Activated naive CD4-positive, alpha-beta T cell treated with anti-CD3 and anti-CD28 coated beads, Interleukin-2, amount 50 U/mL, for 72 hours (primary cell): ENCODE measurements at regions not wholly inside any gene's neighbourhood (a gene's known extent, or its start where the extent isn't known, plus 50 kb on each side); places are given as distances from the start of the nearest gene placed in this dataset.
A peak's percentile ranks its signal among the peaks of the same experiment; 100 is the strongest.

Source experiments
- ATAC-seq, 2 donors: fragments of 150-1000 bp; cut with Tn5 transposase; 2 replicates each; pipeline ENCODE4 v1.10.0; 2021; ENCODE audit warnings: mild to moderate bottlenecking in 2 of 2, moderate library complexity in 2 of 2
- DNase-seq, 2 donors: peaks; one replicate each; pipeline ENCODE4 v3.0.0; 2021 to 2022; ENCODE audit warnings: low spot score in 2 of 2
- H3K27ac Mint-ChIP-seq, 2 donors: one replicate each; pipeline ENCODE4 v1.8.0; 2022; ENCODE audit warnings: mild to moderate bottlenecking in 2 of 2, mixed read lengths in 2 of 2
- H3K36me3 Mint-ChIP-seq, 2 donors: one replicate each; pipeline ENCODE4 v1.8.0; 2022; ENCODE audit warnings: mixed read lengths in 2 of 2
- H3K9me3 Mint-ChIP-seq, 2 donors: one replicate each; pipeline ENCODE4 v1.8.0; 2022; ENCODE audit warnings: mixed read lengths in 2 of 2

- Mint-ChIP-seq H3K36me3 (no peaks in the 10 kb centered on the region), H3K9me3 (peaks cover 5 to 6% of the 10 kb centered on the region in 2 donors), H3K27ac (no peak overlapping the region)
- DNase-seq (no peak), ATAC-seq (no peak)
Observed at GRCh38 chr6:68447112-68447511, 188.0 kb upstream of the ADGRB3 start.

- Mint-ChIP-seq H3K27ac (no peak overlapping the region), H3K9me3 (peaks cover 0 to 2% of the 10 kb centered on the region in 2 donors), H3K36me3 (no peaks in the 10 kb centered on the region)
- no peak for DNase-seq
- no peak for ATAC-seq
Observed at GRCh38 chr6:68445926-68446325, 189.2 kb upstream of the ADGRB3 start.

GRCh38 chr6:68443704-68444103 is 191.4 kb upstream of the ADGRB3 start:
- no peak overlapping the region for H3K27ac Mint-ChIP-seq
- ATAC-seq (no peak), DNase-seq (no peak)
- H3K9me3 Mint-ChIP-seq = peaks cover 0 to 2% of the 10 kb centered on the region in 2 donors
- no peaks in the 10 kb centered on the region for H3K36me3 Mint-ChIP-seq

GRCh38 chr6:68427630-68428029 is 207.5 kb upstream of the ADGRB3 start:
- Mint-ChIP-seq H3K9me3 (peaks cover 14% of the 10 kb centered on the region in 2 donors), H3K27ac (no peak overlapping the region), H3K36me3 (no peaks in the 10 kb centered on the region)
- DNase-seq (no peak), ATAC-seq (no peak)

GRCh38 chr6:68410021-68410420 is 225.1 kb upstream of the ADGRB3 start:
- no peaks in the 10 kb centered on the region for H3K36me3 Mint-ChIP-seq
- no peak for DNase-seq
- no peak overlapping the region for H3K27ac Mint-ChIP-seq
- H3K9me3 Mint-ChIP-seq = peaks cover 0 to 11% of the 10 kb centered on the region in 2 donors
- no peak for ATAC-seq

GRCh38 chr6:68400396-68400795 is 234.7 kb upstream of the ADGRB3 start:
- DNase-seq (no peak), ATAC-seq (no peak)
- H3K27ac Mint-ChIP-seq = no peak overlapping the region
- peaks cover 13 to 21% of the 10 kb centered on the region in 2 donors for H3K9me3 Mint-ChIP-seq
- H3K36me3 Mint-ChIP-seq = peaks cover 0 to 6% of the 10 kb centered on the region in 2 donors

GRCh38 chr6:68391953-68392352 is 243.1 kb upstream of the ADGRB3 start:
- DNase-seq (no peak), ATAC-seq (no peak)
- Mint-ChIP-seq H3K27ac (no peak overlapping the region), H3K36me3 (no peaks in the 10 kb centered on the region), H3K9me3 (peaks cover 4 to 10% of the 10 kb centered on the region in 2 donors)

GRCh38 chr6:68372991-68373390 is 262.1 kb upstream of the ADGRB3 start:
- H3K9me3 Mint-ChIP-seq = peaks cover 4 to 8% of the 10 kb centered on the region in 2 donors
- no peak for ATAC-seq
- no peak overlapping the region for H3K27ac Mint-ChIP-seq
- no peaks in the 10 kb centered on the region for H3K36me3 Mint-ChIP-seq
- DNase-seq = no peak

GRCh38 chr6:68368845-68369244 is 266.2 kb upstream of the ADGRB3 start:
- no peak for ATAC-seq
- Mint-ChIP-seq H3K36me3 (no peaks in the 10 kb centered on the region), H3K9me3 (peaks cover 5 to 12% of the 10 kb centered on the region in 2 donors), H3K27ac (no peak overlapping the region)
- DNase-seq = no peak

- DNase-seq = no peak
- H3K9me3 Mint-ChIP-seq = peaks cover 5 to 12% of the 10 kb centered on the region in 2 donors
- H3K36me3 Mint-ChIP-seq = no peaks in the 10 kb centered on the region
- no peak overlapping the region for H3K27ac Mint-ChIP-seq
- ATAC-seq = no peak
Observed at GRCh38 chr6:68364271-68364805, 270.7 kb upstream of the ADGRB3 start.

GRCh38 chr6:68343901-68344300 is 291.2 kb upstream of the ADGRB3 start:
- no peak for DNase-seq
- H3K9me3 Mint-ChIP-seq = peaks cover 3 to 9% of the 10 kb centered on the region in 2 donors
- no peaks in the 10 kb centered on the region for H3K36me3 Mint-ChIP-seq
- H3K27ac Mint-ChIP-seq = no peak overlapping the region
- peak in 1 of 2 donors; percentile 48 for ATAC-seq

- H3K9me3 Mint-ChIP-seq = peaks cover 0 to 4% of the 10 kb centered on the region in 2 donors
- ATAC-seq (no peak), DNase-seq (no peak)
- H3K27ac Mint-ChIP-seq = no peak overlapping the region
- no peaks in the 10 kb centered on the region for H3K36me3 Mint-ChIP-seq
Observed at GRCh38 chr6:68342286-68342685, 292.8 kb upstream of the ADGRB3 start.

- Mint-ChIP-seq H3K36me3 (no peaks in the 10 kb centered on the region), H3K27ac (no peak overlapping the region), H3K9me3 (peaks cover 0 to 4% of the 10 kb centered on the region in 2 donors)
- DNase-seq (no peak), ATAC-seq (no peak)
Observed at GRCh38 chr6:68339488-68340131, 295.5 kb upstream of the ADGRB3 start.

GRCh38 chr6:68333442-68333841 is 301.6 kb upstream of the ADGRB3 start:
- DNase-seq (no peak), ATAC-seq (no peak)
- Mint-ChIP-seq H3K36me3 (no peaks in the 10 kb centered on the region), H3K27ac (no peak overlapping the region), H3K9me3 (peaks cover 0 to 9% of the 10 kb centered on the region in 2 donors)

GRCh38 chr6:68328156-68328555 is 306.9 kb upstream of the ADGRB3 start:
- Mint-ChIP-seq H3K36me3 (no peaks in the 10 kb centered on the region), H3K27ac (no peak overlapping the region), H3K9me3 (peaks cover 0 to 7% of the 10 kb centered on the region in 2 donors)
- DNase-seq = no peak
- no peak for ATAC-seq

- ATAC-seq = no peak
- H3K27ac Mint-ChIP-seq = no peak overlapping the region
Observed at GRCh38 chr6:68326762-68327161, 308.3 kb upstream of the ADGRB3 start.

GRCh38 chr6:68317366-68317765 is 317.7 kb upstream of the ADGRB3 start:
- no peak for DNase-seq
- Mint-ChIP-seq H3K36me3 (peaks cover 0 to 6% of the 10 kb centered on the region in 2 donors), H3K9me3 (peaks cover 7 to 8% of the 10 kb centered on the region in 2 donors), H3K27ac (no peak overlapping the region)
- ATAC-seq = no peak

More at GRCh38 chr6:68326762-68327161, 308.3 kb upstream of the ADGRB3 start:
- H3K36me3 Mint-ChIP-seq = no peaks in the 10 kb centered on the region
- H3K9me3 Mint-ChIP-seq = peaks cover 0 to 7% of the 10 kb centered on the region in 2 donors
- no peak for DNase-seq

GRCh38 chr6:68313911-68314310 is 321.2 kb upstream of the ADGRB3 start:
- no peak for ATAC-seq
- H3K27ac Mint-ChIP-seq = no peak overlapping the region
- DNase-seq = no peak
- H3K36me3 Mint-ChIP-seq = no peaks in the 10 kb centered on the region
- no peaks in the 10 kb centered on the region for H3K9me3 Mint-ChIP-seq
